RKO (cell line): ENCODE measurements at regions not wholly inside any gene's neighbourhood (a gene's known extent, or its start where the extent isn't known, plus 50 kb on each side); places are given as distances from the start of the nearest gene placed in this dataset.
"Not testable (repeated sequence)": the region's sequence is repeated elsewhere in the genome, so short reads cannot be mapped to it uniquely, and the experiment has no call there.

Experiments used
- DNase-seq: peaks from one replicate; pipeline ENCODE4 v3.0.0-alpha.2; 2016; ENCODE audit warnings: low spot score

DNA sequence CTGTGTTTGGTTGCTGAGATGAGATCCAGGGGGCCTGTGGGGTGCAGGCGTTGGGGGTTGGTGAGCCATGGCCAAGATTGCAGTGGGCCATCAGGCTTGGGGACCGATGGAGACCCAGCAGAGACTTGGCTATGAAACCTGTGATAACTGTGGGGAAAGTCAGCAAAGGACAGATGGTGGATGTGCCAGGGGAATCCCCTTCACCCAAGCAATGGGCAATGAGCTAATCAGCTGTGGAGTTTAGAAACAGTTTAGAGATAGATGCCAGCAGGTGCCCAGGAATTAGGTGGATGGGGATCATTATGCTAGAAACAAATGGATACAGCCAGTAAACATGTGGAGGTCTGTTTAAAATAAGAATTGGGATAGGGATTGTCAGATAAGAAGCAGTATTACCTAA is 151.4 kb upstream of the FERD3L start:
- no peak for DNase-seq

DNA sequence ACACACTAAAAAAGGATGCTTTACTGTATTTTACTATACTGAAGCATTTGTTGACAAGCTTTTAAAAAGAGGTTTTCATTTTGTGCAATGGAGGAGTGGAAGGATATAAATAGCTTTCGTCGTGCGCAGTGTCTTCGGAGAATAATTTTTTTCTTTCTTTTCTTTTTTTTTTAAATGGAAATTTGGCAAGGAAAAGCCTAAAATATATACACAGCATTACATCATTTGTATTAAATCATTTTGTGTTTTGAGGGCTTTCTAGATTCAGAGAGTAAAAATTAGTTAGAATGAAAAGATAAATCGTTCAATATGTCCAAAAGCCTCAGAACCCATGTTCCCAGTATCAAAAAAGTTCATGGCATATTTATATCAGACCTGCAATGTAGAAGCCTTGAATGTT is 150.2 kb upstream of the FERD3L start:
- DNase-seq: no peak

DNA sequence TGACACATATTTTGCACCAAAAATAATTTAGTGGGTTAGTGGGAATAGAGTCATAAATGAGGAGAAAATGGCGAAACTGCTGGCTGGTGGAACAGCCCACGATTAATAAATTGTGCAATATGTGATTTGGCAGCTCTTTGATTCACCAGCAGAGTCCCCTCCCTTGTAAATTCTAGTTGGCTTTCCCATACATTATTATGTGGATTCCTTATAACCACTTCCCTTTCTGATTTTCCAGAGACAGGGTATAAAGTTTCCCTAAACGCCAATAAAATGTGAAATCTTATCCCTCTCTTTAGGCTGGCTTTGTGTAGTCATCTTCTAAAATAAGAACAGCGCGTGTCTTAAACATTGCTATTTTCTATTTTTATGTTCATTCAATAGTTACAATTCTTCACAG is 149.4 kb upstream of the FERD3L start:
- DNase-seq: no peak

DNA sequence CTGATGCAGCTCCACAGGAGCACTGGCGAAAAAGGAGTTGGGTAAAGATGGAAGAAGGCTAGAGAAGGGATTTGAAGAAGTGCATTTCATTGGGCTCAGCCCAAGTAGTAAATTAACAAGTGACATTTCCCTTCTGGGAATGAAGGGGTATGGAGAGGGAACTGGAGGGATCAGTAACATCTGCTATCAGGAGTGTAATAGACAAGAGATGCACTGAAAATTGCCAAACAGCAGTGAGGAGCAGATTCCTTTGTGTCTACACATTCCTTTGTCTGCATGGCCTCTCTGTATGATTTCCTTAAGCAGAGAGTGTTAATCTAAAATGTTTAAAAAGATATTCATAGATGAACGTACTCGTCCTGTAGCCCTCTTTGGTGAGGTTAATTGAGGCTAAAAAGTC is 148.2 kb upstream of the FERD3L start:
- DNase-seq: no peak

DNA sequence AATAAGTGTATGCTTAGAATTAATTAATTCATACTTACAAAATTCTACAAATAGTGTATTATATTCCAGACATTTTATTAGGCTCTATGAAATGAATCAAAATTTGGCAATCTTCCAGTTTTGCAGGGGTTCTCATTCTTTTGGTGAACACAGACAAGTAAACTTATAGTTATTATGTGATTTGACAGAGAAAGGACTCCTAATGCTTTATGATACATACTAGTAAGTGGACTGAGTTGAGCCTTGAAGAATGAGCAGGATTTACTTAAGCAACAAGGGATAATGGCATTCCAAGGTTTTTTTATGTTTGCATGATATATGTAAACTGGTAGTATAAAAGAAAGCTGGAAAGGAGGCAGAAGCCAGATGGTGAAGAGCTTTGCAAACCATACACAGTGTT is 145.7 kb upstream of the FERD3L start:
- no peak for DNase-seq

DNA sequence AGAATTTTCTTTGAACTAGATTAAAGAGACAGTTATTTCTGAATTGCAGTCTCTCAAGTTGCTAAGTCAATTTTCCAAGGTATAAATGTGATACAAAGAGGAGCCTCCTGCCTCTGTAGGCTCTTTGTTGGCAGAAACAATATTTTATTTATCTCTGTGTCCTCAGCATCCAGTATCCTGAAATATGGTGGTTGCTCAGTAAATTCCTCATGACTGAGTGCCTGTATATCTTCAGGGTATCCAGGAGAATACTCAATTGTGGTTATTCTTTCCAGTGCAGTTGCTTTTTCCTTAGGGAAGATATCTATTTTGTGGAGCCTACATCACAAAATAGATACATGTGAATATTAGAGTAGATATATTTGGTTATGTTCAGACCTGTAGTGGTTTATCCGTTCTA is 144.8 kb upstream of the FERD3L start:
- no peak for DNase-seq

DNA sequence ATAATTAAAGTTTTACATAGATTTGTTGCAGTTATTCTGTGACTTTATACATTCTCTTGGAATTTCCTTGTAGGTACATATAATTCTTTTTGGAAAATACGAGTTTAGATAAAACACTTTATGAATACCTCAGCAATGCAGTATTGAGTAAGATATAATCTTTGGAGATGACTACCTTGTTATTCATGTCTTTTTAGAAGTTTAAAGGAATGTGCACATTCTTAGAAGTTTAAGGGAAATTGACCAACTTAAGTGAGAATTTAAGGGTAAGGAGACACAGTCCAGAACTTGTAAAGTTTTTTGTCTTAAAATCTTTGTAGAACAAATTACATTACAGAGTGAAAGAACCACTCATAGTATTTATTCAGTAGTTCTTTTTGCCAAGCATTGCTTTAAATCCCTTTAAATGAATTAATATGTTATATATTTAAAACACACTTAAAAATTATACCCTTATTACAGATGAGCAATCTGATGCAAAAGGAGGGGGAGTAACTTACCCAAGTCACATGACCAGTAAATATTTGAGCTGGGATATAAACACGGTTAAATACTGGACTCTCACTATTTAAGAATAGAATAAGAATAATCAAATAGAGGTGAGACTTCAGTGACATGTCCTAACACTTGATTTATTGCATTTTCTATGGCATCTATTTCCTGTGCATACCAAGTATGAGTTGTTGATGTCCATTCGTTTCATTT is 139.5 kb upstream of the FERD3L start:
- DNase-seq: no peak

DNA sequence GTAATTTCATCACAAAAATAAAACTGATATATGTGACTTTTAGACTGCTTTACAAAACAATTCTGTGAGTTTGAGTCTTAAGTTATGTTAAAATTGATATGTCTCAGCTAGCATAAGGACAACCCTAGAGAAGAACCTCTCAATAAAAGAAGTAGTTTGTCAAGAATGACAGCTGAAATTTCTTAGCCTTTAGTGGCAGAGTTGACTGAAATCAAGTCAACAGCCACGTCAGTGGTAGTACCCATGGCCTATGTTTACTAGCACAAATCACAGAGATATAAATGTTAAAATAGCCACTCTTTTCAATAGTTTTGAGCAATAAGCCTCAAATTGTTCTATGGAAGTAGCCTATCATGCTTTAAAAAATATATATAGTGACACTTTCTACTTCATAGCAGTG is 138.9 kb upstream of the FERD3L start:
- no peak for DNase-seq

DNA sequence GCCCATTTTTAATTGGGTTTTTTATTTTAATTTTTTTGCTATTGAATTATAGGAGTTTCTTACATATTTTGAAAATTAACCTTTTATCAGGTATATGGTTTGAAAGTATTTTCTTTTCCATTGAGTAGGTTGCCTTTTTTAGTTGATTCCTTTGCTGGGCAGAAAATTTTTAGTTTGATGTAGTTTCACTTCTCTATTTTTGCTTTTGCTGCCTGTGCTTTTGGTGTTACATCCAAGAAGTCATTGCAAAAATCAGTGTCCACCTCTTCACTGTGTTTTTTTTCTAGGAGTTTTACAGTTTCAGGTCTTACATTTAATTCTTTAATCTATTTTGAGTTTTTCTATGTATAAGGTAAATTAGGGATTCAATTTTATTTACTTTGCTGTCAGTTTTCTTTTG is 129.8 kb upstream of the FERD3L start:
- DNase-seq: no peak

DNA sequence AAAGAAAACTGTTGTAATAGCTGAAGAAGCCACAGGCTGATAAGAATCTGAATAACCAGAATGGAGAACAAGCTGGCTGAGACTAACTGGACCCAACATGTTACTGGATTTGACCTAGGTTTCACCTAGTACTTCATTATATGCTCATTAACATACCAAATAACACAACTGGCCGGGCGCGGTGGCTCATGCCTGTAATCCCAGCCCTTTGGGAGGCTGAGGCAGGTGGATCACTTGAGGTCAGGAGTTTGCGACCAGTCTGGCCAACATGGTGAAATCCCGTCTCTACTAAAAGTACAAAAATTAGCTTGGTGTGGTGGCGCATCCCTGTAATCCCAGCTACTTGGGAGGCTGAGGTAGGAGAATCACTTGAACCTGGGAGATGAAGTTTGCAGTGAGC is 127.1 kb upstream of the FERD3L start:
- not testable (repeated sequence) for DNase-seq

DNA sequence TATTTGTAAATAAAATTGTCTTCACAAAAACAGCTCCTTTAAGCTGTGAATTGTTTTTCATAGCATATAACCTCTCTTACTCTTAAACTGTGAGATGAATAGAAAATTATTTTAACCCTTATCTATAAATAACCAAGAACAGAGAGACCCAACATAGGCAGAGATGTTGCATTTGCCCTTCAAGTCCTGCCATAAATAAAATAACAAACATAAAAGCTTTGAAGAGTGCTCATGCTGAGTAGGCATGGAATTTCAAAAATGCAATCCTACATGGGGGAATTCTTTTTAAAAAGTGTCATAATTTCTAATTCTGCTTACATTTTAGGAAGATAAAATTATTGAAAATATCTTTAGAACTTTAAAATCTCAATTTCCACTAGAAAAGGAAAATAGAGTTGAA is 124.1 kb upstream of the FERD3L start:
- DNase-seq: no peak

DNA sequence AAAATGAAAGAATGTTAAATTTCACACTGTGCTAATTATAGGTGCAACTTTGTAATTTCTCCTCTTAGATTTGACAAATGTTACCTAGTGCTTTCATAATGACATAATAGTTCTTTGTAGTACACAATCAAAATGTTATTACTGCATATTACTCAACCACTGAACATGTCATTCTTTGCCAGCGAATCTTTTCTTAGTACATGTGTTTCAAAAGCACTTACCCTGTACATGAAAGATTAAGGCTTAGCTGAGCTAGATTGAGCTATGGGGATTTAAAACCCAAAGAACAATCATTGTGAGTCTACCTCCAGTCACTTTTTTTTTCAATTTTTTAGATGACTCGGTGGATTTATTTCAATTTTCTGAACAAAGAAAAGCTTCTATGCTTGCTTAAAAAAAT is 123.5 kb upstream of the FERD3L start:
- DNase-seq: no peak

DNA sequence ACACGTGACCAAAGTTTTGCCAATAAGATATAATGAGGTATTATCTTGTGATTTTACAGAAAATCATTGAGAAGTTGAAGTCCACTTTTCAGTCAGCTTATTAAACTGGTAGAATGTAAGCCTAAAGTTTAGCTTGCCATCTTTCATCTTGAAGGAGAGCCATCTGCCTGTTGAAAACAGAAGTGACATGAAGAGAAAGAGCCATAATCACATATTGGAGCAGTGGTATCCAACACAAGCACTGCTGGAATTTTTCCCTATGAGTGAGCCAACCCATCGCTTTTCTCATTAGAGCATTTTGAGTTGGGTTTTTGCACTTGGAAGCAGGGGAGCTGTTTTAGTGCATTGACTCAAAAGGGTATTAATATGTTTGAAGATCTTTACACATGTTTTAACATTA is 117.6 kb upstream of the FERD3L start:
- DNase-seq: peak; percentile 12

DNA sequence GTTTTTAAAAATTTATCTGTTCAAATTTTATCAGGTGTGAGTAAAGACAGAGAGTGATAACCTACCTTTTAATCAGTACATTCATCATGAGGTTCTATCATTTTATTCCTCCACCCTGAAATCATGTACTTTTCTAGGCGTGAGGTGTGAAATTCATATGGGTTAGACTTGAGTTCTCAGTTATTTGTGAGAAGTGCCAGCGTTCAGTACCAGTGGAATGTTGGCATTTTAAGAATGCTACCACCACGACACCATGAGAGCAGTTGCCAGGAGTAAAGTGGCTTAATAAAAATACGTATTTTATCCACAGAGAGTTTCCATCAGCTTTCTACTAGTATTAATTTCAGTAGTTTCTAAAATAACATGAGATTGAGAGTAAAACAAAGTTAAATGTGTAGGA is 104.1 kb upstream of the FERD3L start:
- no peak for DNase-seq

DNA sequence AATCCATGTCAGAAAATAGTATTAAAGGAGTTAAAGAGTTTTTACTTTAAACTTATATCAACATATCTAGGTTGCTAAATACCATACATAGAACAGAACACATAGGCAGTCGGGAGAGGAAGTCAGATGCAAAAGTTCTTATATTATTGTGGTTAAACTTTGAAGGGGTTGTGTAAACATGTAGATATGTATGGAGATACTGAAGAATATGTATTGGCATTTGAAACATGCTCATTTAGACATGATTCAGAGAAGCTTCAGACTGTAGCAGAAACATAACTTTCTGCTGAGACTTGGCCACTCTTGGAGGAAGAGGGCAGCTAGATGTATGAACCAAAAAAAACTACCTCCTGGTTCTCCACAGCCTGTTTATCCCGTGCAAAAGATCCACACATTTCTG is 103.5 kb upstream of the FERD3L start:
- no peak for DNase-seq

DNA sequence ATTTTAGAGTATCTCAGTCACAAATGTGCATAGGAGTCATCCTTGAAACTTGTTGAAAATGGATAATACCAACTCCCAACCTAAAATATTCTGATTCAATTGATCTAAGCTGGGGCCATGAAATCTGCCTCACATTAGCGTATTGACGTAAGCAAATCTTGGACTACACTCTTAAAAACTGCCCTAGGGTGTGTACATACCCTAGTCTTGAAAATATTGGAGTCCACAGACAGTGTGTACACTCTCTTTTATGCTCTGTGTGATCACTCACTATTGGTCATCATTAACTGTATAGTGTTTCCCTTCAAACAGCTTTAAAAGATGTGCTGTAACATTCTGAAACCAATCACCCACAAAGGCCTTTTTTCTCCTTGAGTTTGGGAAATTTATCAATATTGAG is 102.9 kb upstream of the FERD3L start:
- no peak for DNase-seq

DNA sequence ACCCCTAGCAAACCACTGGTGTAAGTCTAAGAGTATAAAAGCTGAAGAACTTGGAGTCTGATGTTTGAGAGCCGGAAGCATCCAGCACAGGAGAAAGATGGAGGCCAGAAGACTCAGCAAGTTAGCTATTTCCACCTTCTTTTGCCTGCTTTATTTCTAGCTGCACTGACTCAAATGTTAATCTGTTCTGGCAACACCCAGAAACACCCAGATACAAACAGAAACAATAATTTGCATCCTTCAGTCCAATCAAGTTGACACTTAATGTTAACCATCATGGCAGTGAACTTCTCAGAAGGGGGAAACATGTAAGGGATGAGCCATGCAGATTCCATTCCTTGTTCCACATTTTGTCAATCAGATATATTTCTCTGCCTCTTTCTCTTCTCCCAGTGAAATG is 101.8 kb upstream of the FERD3L start:
- no peak for DNase-seq

DNA sequence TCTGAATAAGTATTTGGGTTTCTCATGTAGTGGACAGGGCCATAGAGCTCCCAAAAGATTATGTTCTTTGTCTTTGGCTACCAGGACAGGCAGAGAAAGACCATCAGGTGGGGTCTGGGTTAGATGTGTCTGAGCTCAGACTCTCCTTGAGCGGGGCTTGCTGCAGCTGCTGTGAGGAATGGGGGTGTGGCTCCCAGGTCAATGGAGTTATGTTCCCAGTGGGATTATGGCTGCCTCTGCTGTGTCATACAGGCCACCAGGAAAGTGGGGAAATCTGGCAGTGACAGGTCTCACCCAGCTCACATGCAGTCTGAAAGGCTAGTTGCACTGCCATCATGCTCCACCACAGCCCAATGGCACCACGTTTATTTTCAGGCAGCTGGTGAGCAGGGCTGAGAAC is 97.0 kb upstream of the FERD3L start:
- DNase-seq: no peak

DNA sequence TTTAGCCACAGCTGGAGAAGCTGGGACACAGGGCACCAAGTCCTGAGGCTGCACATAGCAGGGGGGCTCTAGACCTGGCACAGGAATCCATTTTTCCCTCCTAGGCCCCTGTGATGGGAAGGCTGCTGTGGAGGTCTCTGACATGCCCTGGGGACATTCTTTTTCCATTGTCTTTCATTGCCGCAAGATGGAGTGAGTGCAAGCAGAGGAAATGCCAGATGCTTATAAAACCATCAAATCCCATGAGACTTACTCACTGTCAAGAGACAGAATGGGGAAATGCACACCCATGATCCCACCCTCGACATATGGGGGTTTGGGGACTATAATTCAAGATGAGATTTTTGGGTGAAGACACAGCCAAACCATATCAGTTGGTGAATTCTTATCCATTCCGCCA is 94.7 kb upstream of the FERD3L start:
- DNase-seq: no peak

DNA sequence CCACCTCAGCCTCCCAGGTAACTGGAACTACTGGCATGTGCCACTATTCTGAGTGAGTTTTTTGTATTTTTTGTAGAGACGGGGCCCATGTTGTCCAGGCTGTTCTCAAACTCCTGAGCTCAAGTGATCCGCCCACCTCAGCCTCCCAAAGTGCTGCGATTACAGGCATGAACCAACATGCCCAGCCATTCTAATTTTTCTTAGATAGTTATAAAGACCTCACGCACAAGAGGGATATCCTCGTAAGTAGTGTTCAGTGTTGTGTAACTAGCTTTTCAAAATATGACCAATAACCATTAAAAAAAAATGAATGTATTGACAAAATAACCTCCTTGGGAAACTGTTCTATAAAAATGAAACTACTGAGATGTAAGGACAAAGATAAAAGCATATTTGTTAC is 90.5 kb upstream of the FERD3L start:
- no peak for DNase-seq

DNA sequence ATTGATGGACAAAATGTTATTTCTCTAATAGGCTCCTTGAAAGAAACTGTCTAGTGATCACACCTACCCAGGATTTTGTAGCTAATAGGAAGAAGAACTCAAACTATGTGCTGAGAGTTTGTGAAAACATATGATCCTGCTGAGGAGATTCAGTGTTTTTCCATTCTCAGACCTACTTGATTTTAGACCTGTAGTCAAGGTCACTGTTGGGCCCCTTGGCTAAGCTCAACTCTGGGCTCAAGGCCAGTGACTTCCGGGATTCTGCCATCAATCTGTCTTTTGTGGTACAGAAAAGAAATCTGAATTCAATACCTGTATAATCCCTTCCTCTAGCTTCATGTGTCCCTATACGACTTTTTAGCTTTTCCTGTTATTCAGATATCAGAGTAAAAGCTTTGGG is 79.7 kb upstream of the FERD3L start:
- no peak for DNase-seq

DNA sequence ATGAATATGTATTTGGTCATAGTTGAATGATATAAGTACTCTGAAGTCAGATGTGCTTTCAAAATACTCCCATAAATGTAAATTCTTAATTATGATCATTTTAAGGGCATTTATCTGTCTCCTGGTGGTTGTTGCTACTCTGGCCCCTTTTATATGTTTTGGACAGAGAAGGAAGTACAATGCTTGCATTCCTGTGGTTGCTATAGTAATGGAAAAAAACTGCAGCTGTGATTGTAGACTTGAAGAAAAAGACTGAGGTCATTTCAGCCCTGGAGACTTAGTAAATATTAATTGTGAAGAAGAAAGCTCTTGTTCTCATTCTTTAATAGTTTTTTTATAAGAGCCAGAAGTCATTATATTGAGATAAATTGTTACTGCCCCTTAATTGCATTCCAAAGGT is 70.2 kb upstream of the FERD3L start:
- peak; percentile 5 for DNase-seq

DNA sequence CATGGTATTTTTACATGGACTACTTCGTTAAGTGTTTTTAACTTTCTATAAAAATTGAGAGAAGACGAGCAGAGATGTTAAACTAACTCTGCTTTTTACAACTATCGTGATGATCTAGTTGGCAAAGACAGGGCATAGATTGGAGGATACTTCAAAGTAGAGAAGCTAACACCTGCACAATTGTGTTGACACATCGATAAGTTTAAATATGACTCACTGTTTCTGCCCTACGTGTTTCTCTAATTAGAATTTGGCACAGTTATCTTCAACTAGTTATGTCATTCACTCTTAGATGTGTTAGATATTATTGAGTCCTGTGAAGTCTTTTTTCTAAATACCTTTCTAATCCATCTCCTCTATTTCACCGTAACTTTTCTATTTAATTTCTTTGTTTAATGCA is 68.5 kb upstream of the FERD3L start:
- DNase-seq: peak; percentile 11

DNA sequence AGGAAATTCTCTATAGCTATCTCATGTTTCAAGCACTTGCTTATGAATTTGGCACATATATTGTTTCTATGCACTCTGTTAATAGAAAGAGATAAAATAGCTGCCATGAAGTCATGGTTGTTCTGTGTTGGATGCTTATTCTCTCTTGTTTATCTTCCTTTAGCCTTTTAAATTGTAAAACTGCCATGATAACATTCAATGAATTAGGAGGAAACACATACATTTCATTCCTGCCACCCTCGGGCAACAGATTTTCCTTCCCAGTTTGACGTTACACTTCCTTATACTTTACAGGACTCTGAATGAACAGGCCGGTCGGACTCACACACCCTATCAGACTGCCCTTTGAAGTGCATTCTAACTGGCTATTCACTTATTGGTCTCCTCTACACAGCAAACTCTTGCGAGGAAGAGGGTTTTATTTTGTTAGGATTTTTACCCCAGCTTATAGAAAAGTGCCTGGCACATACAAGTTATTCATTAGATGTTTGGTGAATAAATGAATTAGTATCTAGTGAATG is 65.7 kb upstream of the FERD3L start:
- DNase-seq: no peak
